HEK293 (cell line): ENCODE measurements at regions not wholly inside any gene's neighbourhood (a gene's known extent, or its start where the extent isn't known, plus 50 kb on each side); places are given as distances from the start of the nearest gene placed in this dataset.

ENCODE experiments used
- CTCF ChIA-PET: fragments of 350-600 bp; formaldehyde crosslinking; extraction: SDS; loops from one replicate; lab custom pipeline; 2021; ENCODE audit warnings: antibody characterized with exemption; lab: Yijun Ruan, JAX
- POLR2A ChIA-PET: fragments of 300-600 bp; formaldehyde crosslinking; extraction: SDS; loops from one replicate; lab custom pipeline; 2020; ENCODE audit warnings: antibody characterized with exemption, inconsistent platforms; lab: Yijun Ruan, JAX
- H3K27ac ChIP-seq: fragments of 200-500 bp; sonication (Bioruptor generic); 2 replicates; pipeline ENCODE4 v1.5.1; 2014; ENCODE audit warnings: low read depth, low read length, control low read depth, inconsistent platforms; ENCODE audit errors: extremely low read depth
- H3K36me3 ChIP-seq, 2 experiments: fragments of 200-500 bp in 1 of 2; sonication (Bioruptor generic) in 1 of 2; 1 replicate in 1 of 2; 2 replicates in 1 of 2; pipeline ENCODE4 v1.5.1; 2014 to 2017; ENCODE audit warnings: inconsistent platforms in 2 of 2, low read length in 2 of 2; ENCODE audit not compliant: control insufficient read depth in 2 of 2, insufficient read depth in 1 of 2
- H3K4me1 ChIP-seq: fragments of 200-500 bp; sonication (Bioruptor generic); 2 replicates; pipeline ENCODE4 v1.5.1; 2014; ENCODE audit warnings: mild to moderate bottlenecking, low read length, inconsistent platforms; ENCODE audit not compliant: control insufficient read depth, insufficient read depth
- H3K4me3 ChIP-seq: 2 replicates; pipeline ENCODE4 v1.5.1; 2011; ENCODE audit warnings: low read depth, mild to moderate bottlenecking, control low read depth, low read length, moderate library complexity
- H3K9me3 ChIP-seq: fragments of 200-500 bp; sonication (Bioruptor generic); 2 replicates; pipeline ENCODE4 v1.5.1; 2014; ENCODE audit warnings: low read depth, low read length, inconsistent platforms; ENCODE audit not compliant: control insufficient read depth, insufficient read depth
- BCL11B ChIP-seq: fragments of 450-650 bp; formaldehyde crosslinking; IDR thresholded peaks from 2 replicates; pipeline ENCODE4 v1.5.1; 2016; ENCODE audit warnings: low read depth, missing biosample characterization, missing genetic modification characterization
- INSM2 ChIP-seq: fragments of 450-650 bp; formaldehyde crosslinking; IDR thresholded peaks from 2 replicates; pipeline ENCODE4 v1.5.1; 2016; ENCODE audit warnings: missing biosample characterization, missing genetic modification characterization
- PBX3 ChIP-seq: sonication (generic); formaldehyde crosslinking; IDR thresholded peaks from 2 replicates; pipeline ENCODE4 v1.8.1; 2022; ENCODE audit warnings: mild to moderate bottlenecking, moderate library complexity, missing genetic modification reagents
- SP2 ChIP-seq: fragments of 450-650 bp; formaldehyde crosslinking; IDR thresholded peaks from 2 replicates; pipeline ENCODE4 v1.5.1; 2016; ENCODE audit warnings: missing biosample characterization, missing genetic modification characterization
- ZBTB20 ChIP-seq: fragments of 450-650 bp; formaldehyde crosslinking; IDR thresholded peaks from 2 replicates; pipeline ENCODE4 v1.5.1; 2016; ENCODE audit warnings: missing biosample characterization, missing genetic modification characterization
- ZIC2 ChIP-seq: fragments of 450-650 bp; formaldehyde crosslinking; IDR thresholded peaks from 2 replicates; pipeline ENCODE4 v1.5.1; 2016; ENCODE audit warnings: missing biosample characterization, missing genetic modification characterization
- ZNF155 ChIP-seq: fragments of 450-650 bp; formaldehyde crosslinking; IDR thresholded peaks from 2 replicates; pipeline ENCODE4 v1.5.1; 2016; ENCODE audit warnings: missing biosample characterization, missing genetic modification characterization
- ZNF18 ChIP-seq: fragments of 450-650 bp; formaldehyde crosslinking; IDR thresholded peaks from 2 replicates; pipeline ENCODE4 v1.5.1; 2016; ENCODE audit warnings: missing biosample characterization, missing genetic modification characterization
- ZNF19 ChIP-seq: fragments of 450-650 bp; formaldehyde crosslinking; IDR thresholded peaks from 2 replicates; pipeline ENCODE4; 2016; ENCODE audit warnings: missing biosample characterization, missing genetic modification characterization, low read depth
- ZNF521 ChIP-seq: fragments of 450-650 bp; formaldehyde crosslinking; IDR thresholded peaks from 2 replicates; pipeline ENCODE4 v1.5.1; 2017; ENCODE audit warnings: missing biosample characterization, mild to moderate bottlenecking, missing genetic modification characterization
- ZNF549 ChIP-seq: fragments of 450-650 bp; IDR thresholded peaks from 2 replicates; pipeline ENCODE4 v1.5.1; 2018; ENCODE audit warnings: missing biosample characterization, missing genetic modification characterization, mild to moderate bottlenecking, inconsistent platforms, moderate library complexity
- ZNF571 ChIP-seq: fragments of 450-650 bp; formaldehyde crosslinking; IDR thresholded peaks from 2 replicates; pipeline ENCODE4 v1.5.0; 2017; ENCODE audit warnings: missing biosample characterization, missing genetic modification characterization
- ZNF624 ChIP-seq: fragments of 450-650 bp; formaldehyde crosslinking; IDR thresholded peaks from 2 replicates; pipeline ENCODE4 v1.5.1; 2017; ENCODE audit warnings: missing biosample characterization, missing genetic modification characterization
- ZNF776 ChIP-seq: fragments of 450-650 bp; formaldehyde crosslinking; IDR thresholded peaks from 2 replicates; pipeline ENCODE4 v1.5.0; 2017; ENCODE audit warnings: missing biosample characterization, missing genetic modification characterization, borderline replicate concordance
- TF ChIP-seq, protein P1 (sequence below): fragments of 450-650 bp; formaldehyde crosslinking; IDR thresholded peaks from 2 replicates; pipeline ENCODE4 v1.5.1; 2016; ENCODE audit warnings: missing biosample characterization, missing genetic modification characterization
- TF ChIP-seq, protein P2 (sequence below): fragments of 450-650 bp; IDR thresholded peaks from 2 replicates; pipeline ENCODE4 v1.5.1; 2018; ENCODE audit warnings: missing biosample characterization, mild to moderate bottlenecking, missing genetic modification characterization
- TF ChIP-seq, protein P3 (sequence below): fragments of 450-650 bp; formaldehyde crosslinking; IDR thresholded peaks from 2 replicates; pipeline ENCODE4 v1.5.1; 2016; ENCODE audit warnings: missing biosample characterization, missing genetic modification characterization, borderline replicate concordance

GRCh38 chr6:40755749-40756452 lies 168.7 kb upstream of the LRFN2 start:
- H3K27ac ChIP-seq: no peak overlapping the region
- no peak for TF ChIP-seq SP2 (tag by site-specific recombination)
- no peak for TF ChIP-seq ZNF155 (tag by site-specific recombination)
- no peak for TF ChIP-seq ZNF571 (tag by site-specific recombination)
- no peak for TF ChIP-seq ZNF521
- TF ChIP-seq, protein P1, sequence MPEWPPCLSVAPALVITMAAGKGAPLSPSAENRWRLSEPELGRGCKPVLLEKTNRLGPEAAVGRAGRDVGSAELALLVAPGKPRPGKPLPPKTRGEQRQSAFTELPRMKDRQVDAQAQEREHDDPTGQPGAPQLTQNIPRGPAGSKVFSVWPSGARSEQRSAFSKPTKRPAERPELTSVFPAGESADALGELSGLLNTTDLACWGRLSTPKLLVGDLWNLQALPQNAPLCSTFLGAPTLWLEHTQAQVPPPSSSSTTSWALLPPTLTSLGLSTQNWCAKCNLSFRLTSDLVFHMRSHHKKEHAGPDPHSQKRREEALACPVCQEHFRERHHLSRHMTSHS (tag by site-specific recombination): no peak
- no peak for TF ChIP-seq PBX3 (CRISPR knock-in tag)
- no peak for TF ChIP-seq ZNF19 (tag by site-specific recombination)
- TF ChIP-seq, protein P2, sequence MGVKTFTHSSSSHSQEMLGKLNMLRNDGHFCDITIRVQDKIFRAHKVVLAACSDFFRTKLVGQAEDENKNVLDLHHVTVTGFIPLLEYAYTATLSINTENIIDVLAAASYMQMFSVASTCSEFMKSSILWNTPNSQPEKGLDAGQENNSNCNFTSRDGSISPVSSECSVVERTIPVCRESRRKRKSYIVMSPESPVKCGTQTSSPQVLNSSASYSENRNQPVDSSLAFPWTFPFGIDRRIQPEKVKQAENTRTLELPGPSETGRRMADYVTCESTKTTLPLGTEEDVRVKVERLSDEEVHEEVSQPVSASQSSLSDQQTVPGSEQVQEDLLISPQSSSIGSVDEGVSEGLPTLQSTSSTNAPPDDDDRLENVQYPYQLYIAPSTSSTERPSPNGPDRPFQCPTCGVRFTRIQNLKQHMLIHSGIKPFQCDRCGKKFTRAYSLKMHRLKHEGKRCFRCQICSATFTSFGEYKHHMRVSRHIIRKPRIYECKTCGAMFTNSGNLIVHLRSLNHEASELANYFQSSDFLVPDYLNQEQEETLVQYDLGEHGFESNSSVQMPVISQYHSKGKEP (tag by site-specific recombination): no peak
- TF ChIP-seq ZIC2 (tag by site-specific recombination): no peak
- no peak for TF ChIP-seq ZNF624 (tag by site-specific recombination)
- TF ChIP-seq INSM2 (tag by site-specific recombination): no peak
- TF ChIP-seq ZNF549 (tag by site-specific recombination): no peak
- TF ChIP-seq BCL11B (tag by site-specific recombination): no peak
- no peak for TF ChIP-seq ZNF776
- TF ChIP-seq, protein P3, sequence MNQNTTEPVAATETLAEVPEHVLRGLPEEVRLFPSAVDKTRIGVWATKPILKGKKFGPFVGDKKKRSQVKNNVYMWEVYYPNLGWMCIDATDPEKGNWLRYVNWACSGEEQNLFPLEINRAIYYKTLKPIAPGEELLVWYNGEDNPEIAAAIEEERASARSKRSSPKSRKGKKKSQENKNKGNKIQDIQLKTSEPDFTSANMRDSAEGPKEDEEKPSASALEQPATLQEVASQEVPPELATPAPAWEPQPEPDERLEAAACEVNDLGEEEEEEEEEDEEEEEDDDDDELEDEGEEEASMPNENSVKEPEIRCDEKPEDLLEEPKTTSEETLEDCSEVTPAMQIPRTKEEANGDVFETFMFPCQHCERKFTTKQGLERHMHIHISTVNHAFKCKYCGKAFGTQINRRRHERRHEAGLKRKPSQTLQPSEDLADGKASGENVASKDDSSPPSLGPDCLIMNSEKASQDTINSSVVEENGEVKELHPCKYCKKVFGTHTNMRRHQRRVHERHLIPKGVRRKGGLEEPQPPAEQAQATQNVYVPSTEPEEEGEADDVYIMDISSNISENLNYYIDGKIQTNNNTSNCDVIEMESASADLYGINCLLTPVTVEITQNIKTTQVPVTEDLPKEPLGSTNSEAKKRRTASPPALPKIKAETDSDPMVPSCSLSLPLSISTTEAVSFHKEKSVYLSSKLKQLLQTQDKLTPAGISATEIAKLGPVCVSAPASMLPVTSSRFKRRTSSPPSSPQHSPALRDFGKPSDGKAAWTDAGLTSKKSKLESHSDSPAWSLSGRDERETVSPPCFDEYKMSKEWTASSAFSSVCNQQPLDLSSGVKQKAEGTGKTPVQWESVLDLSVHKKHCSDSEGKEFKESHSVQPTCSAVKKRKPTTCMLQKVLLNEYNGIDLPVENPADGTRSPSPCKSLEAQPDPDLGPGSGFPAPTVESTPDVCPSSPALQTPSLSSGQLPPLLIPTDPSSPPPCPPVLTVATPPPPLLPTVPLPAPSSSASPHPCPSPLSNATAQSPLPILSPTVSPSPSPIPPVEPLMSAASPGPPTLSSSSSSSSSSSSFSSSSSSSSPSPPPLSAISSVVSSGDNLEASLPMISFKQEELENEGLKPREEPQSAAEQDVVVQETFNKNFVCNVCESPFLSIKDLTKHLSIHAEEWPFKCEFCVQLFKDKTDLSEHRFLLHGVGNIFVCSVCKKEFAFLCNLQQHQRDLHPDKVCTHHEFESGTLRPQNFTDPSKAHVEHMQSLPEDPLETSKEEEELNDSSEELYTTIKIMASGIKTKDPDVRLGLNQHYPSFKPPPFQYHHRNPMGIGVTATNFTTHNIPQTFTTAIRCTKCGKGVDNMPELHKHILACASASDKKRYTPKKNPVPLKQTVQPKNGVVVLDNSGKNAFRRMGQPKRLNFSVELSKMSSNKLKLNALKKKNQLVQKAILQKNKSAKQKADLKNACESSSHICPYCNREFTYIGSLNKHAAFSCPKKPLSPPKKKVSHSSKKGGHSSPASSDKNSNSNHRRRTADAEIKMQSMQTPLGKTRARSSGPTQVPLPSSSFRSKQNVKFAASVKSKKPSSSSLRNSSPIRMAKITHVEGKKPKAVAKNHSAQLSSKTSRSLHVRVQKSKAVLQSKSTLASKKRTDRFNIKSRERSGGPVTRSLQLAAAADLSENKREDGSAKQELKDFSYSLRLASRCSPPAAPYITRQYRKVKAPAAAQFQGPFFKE: no peak
- no peak for TF ChIP-seq ZNF18
- no peak for TF ChIP-seq ZBTB20 (tag by site-specific recombination)
- H3K36me3 ChIP-seq: no peaks in the 10 kb centered on the region
- H3K4me3 ChIP-seq: no peak overlapping the region
- ChIA-PET CTCF (interaction anchor here (0.6 to 0.9 kb wide), 3 partner anchors 43 to 780 kb away, joined by 3 to 4 read pairs (median 3); no protein-coding TSS in a partner anchor), POLR2A (no interaction called here)
- no peaks in the 10 kb centered on the region for H3K4me1 ChIP-seq
- H3K9me3 ChIP-seq: no peaks in the 10 kb centered on the region
